Thyroid gland (tissue), 4 donors: ENCODE measurements at regions not wholly inside any gene's neighbourhood (a gene's known extent, or its start where the extent isn't known, plus 50 kb on each side); places are given as distances from the start of the nearest gene placed in this dataset.

Experiments used
- CTCF ChIP-seq, 6 experiments: fragments of 200-600 bp in 3 of 6; fragments of 450-650 bp in 3 of 6; sonication (generic) in 3 of 6; IDR thresholded peaks; one replicate each; pipeline ENCODE4 v1.5.1; 2016 to 2019; ENCODE audit warnings: antibody characterized with exemption in 6 of 6, mild to moderate bottlenecking in 2 of 6, inconsistent platforms in 1 of 6, moderate library complexity in 1 of 6
- POLR2A ChIP-seq, 2 donors: fragments of 450-650 bp; IDR thresholded peaks; one replicate each; pipeline ENCODE4 v1.6.1; 2017; ENCODE audit warnings: antibody characterized with exemption in 2 of 2, mild to moderate bottlenecking in 2 of 2, moderate library complexity in 1 of 2

GRCh38 chr6:98323605-98324004, 510.8 kb upstream of the POU3F2 start:
- TF ChIP-seq CTCF (IDR thresholded peaks at IDR 0.05) (no peak), POLR2A (IDR thresholded peaks at IDR 0.05) (no peak)
